Esophagus muscularis mucosa (tissue), 3 donors: ENCODE measurements at regions not wholly inside any gene's neighbourhood (a gene's known extent, or its start where the extent isn't known, plus 50 kb on each side); places are given as distances from the start of the nearest gene placed in this dataset.

Experiments used
- CTCF ChIP-seq, 3 experiments: fragments of 200-600 bp in 2 of 3; fragments of 450-650 bp in 1 of 3; sonication (generic) in 2 of 3; IDR thresholded peaks; one replicate each; pipeline ENCODE4 v1.5.1; 2017 to 2019; ENCODE audit warnings: antibody characterized with exemption in 3 of 3, mild to moderate bottlenecking in 2 of 3, moderate library complexity in 1 of 3
- POLR2A ChIP-seq: fragments of 450-650 bp; IDR thresholded peaks from one replicate; pipeline ENCODE4 v1.6.1; 2017; ENCODE audit warnings: antibody characterized with exemption, moderate library complexity, mild to moderate bottlenecking, low read depth
- POLR2AphosphoS5 ChIP-seq, 2 donors: sonication (generic); formaldehyde crosslinking; IDR thresholded peaks; one replicate each; pipeline ENCODE4 v1.6.1; 2017; ENCODE audit warnings: antibody characterized with exemption in 2 of 2

DNA sequence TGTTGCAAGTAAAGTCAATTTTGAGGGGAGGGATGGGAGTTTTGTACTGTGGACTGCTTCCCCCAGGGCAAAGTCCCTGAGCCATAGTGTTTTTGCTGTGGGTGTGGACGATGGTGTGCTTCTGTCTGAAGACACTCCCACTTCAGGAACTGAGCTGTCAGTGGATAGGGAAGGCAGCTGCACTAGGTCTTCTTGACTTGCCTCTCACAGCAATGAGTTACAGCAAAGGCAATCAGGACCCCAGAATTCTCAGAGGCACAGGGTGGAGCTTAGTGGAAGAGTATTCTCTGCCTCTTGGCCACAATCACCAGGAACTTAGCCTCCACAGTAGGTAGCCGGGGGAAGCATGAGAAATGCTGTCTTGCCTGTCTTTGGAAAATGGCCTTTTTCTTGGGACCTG lies 1416.6 kb upstream of the MIR17HG start:
- TF ChIP-seq POLR2AphosphoS5 (IDR thresholded peaks at IDR 0.05) = no peak
- no peak for TF ChIP-seq CTCF (IDR thresholded peaks at IDR 0.05)
- no peak for TF ChIP-seq POLR2A
